HepG2 (cell line): ENCODE measurements at regions not wholly inside any gene's neighbourhood (a gene's known extent, or its start where the extent isn't known, plus 50 kb on each side); places are given as distances from the start of the nearest gene placed in this dataset.

ENCODE experiments used
- ARID4A ChIP-seq: sonication (generic); formaldehyde crosslinking; IDR thresholded peaks from 2 replicates; pipeline ENCODE4 v1.5.0; 2020; ENCODE audit warnings: mild to moderate bottlenecking, missing genetic modification reagents, borderline replicate concordance
- KDM5B ChIP-seq: sonication (generic); formaldehyde crosslinking; IDR thresholded peaks from 2 replicates; pipeline ENCODE4 v1.4.0; 2020; ENCODE audit warnings: missing genetic modification reagents, mild to moderate bottlenecking, borderline replicate concordance
- LCORL ChIP-seq, 2 experiments: fragments of 450-650 bp in 1 of 2; sonication (generic) in 1 of 2; formaldehyde crosslinking in 1 of 2; IDR thresholded peaks; 2 replicates each; pipeline versions ENCODE4 v1.5.0 to v1.6.1; 2017 to 2020; ENCODE audit warnings: antibody characterized with exemption in 1 of 2, missing genetic modification reagents in 1 of 2
- MIER3 ChIP-seq: IDR thresholded peaks from 2 replicates; pipeline ENCODE4 v1.6.1; 2016; ENCODE audit warnings: missing compliant biosample characterization, borderline replicate concordance
- MTA1 ChIP-seq: sonication (generic); formaldehyde crosslinking; IDR thresholded peaks from 2 replicates; pipeline ENCODE4 v1.4.0; 2020; ENCODE audit warnings: missing genetic modification reagents, mild to moderate bottlenecking, borderline replicate concordance
- NRL ChIP-seq: sonication (generic); formaldehyde crosslinking; IDR thresholded peaks from 2 replicates; pipeline ENCODE4 v1.5.0; 2020; ENCODE audit warnings: missing genetic modification reagents, mild to moderate bottlenecking, moderate library complexity, borderline replicate concordance
- SPEN ChIP-seq: sonication (generic); formaldehyde crosslinking; IDR thresholded peaks from 2 replicates; pipeline ENCODE4 v1.5.1; 2020; ENCODE audit warnings: low read depth, mild to moderate bottlenecking, missing genetic modification reagents
- TARDBP ChIP-seq: sonication (generic); formaldehyde crosslinking; IDR thresholded peaks from 2 replicates; pipeline ENCODE4 v1.8.0; 2022; ENCODE audit warnings: mild to moderate bottlenecking, missing genetic modification reagents
- TMF1 ChIP-seq: sonication (generic); formaldehyde crosslinking; IDR thresholded peaks from 2 replicates; pipeline ENCODE4 v1.8.1; 2022; ENCODE audit warnings: low read depth, missing genetic modification reagents
- ZBTB38 ChIP-seq: sonication (generic); formaldehyde crosslinking; IDR thresholded peaks from 2 replicates; pipeline ENCODE4 v1.5.1; 2020; ENCODE audit warnings: mild to moderate bottlenecking, missing genetic modification reagents
- ZBTB7B ChIP-seq: sonication (generic); formaldehyde crosslinking; IDR thresholded peaks from 2 replicates; pipeline ENCODE4 v1.4.0; 2020; ENCODE audit warnings: missing genetic modification reagents
- ZNF205 ChIP-seq: IDR thresholded peaks from 2 replicates; pipeline ENCODE4 v1.6.1; 2018; ENCODE audit warnings: missing biosample characterization, missing genetic modification reagents
- ZNF24 ChIP-seq: fragments of 450-650 bp; IDR thresholded peaks from 2 replicates; pipeline ENCODE4 v1.6.1; 2017; ENCODE audit warnings: antibody characterized with exemption, mild to moderate bottlenecking
- ZNF256 ChIP-seq: sonication (generic); formaldehyde crosslinking; conservative IDR thresholded peaks from 2 replicates; pipeline ENCODE4 v1.4.0; 2020; ENCODE audit warnings: missing genetic modification reagents
- ZNF724P ChIP-seq: sonication (generic); formaldehyde crosslinking; IDR thresholded peaks from 2 replicates; pipeline ENCODE4 v1.8.0; 2022; ENCODE audit warnings: missing genetic modification reagents, borderline replicate concordance
- ZNF878 ChIP-seq: sonication (generic); formaldehyde crosslinking; IDR thresholded peaks from 2 replicates; pipeline ENCODE4 v1.8.1; 2023; ENCODE audit warnings: mild to moderate bottlenecking, missing genetic modification reagents, moderate library complexity
- TF ChIP-seq, protein P1 (sequence below): sonication (generic); formaldehyde crosslinking; IDR thresholded peaks from 2 replicates; pipeline ENCODE4 v1.4.0; 2020; ENCODE audit warnings: missing genetic modification reagents
- TF ChIP-seq, protein P2 (sequence below): sonication (generic); formaldehyde crosslinking; IDR thresholded peaks from 2 replicates; pipeline ENCODE4 v1.5.1; 2020; ENCODE audit warnings: mild to moderate bottlenecking, missing genetic modification reagents, moderate library complexity

DNA sequence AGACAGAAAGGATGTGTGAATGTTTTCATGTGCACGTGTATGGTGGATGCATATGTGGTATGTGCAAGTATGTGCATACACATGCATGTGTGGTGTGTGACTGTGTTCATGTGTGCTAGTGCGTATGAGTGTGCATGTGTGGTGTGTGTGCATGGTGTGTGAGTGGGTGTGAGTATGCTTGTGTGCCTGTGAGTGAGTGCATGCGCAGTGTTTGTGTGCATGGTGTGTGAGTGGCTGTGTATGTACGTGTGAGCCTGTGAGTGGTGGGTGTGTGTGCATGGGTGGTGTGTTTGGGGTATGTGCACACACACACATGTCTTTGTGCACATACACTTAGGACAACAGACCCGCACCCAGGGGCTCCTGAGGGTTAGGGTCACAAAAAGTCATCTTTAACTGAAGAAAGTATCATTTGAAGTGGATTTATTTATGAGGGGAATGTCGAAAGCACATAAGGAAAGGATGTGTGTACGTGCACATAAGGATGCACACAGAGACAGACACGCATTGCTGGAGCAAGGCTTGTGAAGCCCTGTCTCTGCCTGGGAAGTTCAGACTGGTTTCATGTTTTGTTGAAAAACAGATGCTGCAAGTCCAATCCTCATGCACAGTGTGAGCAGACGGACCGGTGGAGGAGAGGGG, 237.0 kb downstream of the SYK start (continued):
- TF ChIP-seq SPEN (CRISPR knock-in tag) (0 out of 2 replicates have a peak, but pooled peaks have one; percentile 12), ARID4A (CRISPR knock-in tag) (0 out of 2 replicates have a peak, but pooled peaks have one; percentile 6), TMF1 (CRISPR knock-in tag) (no peak), ZBTB38 (CRISPR knock-in tag) (peak; percentile 89), NRL (CRISPR knock-in tag) (no peak), ZNF878 (CRISPR knock-in tag) (no peak), ZNF205 (CRISPR knock-in tag) (no peak), MIER3 (CRISPR knock-in tag) (no peak), KDM5B (0 out of 2 replicates have a peak, but pooled peaks have one; percentile 17), ZBTB7B (CRISPR knock-in tag) (no peak), ZNF724P (CRISPR knock-in tag) (0 out of 2 replicates have a peak, but pooled peaks have one; percentile 60), LCORL (IDR thresholded peaks at IDR 0.05) (no peak), LCORL (CRISPR knock-in tag; IDR thresholded peaks at IDR 0.05) (peak; percentile 48; the same call in 1 of the 2 replicates), ZNF256 (CRISPR knock-in tag) (no peak), ZNF24 (no peak), MTA1 (0 out of 2 replicates have a peak, but pooled peaks have one; percentile 10), TARDBP (CRISPR knock-in tag) (peak; percentile 69; the same call in 1 of the 2 replicates)
- TF ChIP-seq, protein P1, sequence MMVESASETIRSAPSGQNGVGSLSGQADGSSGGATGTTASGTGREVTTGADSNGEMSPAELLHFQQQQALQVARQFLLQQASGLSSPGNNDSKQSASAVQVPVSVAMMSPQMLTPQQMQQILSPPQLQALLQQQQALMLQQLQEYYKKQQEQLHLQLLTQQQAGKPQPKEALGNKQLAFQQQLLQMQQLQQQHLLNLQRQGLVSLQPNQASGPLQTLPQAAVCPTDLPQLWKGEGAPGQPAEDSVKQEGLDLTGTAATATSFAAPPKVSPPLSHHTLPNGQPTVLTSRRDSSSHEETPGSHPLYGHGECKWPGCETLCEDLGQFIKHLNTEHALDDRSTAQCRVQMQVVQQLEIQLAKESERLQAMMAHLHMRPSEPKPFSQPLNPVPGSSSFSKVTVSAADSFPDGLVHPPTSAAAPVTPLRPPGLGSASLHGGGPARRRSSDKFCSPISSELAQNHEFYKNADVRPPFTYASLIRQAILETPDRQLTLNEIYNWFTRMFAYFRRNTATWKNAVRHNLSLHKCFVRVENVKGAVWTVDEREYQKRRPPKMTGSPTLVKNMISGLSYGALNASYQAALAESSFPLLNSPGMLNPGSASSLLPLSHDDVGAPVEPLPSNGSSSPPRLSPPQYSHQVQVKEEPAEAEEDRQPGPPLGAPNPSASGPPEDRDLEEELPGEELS: no peak
- TF ChIP-seq, protein P2, sequence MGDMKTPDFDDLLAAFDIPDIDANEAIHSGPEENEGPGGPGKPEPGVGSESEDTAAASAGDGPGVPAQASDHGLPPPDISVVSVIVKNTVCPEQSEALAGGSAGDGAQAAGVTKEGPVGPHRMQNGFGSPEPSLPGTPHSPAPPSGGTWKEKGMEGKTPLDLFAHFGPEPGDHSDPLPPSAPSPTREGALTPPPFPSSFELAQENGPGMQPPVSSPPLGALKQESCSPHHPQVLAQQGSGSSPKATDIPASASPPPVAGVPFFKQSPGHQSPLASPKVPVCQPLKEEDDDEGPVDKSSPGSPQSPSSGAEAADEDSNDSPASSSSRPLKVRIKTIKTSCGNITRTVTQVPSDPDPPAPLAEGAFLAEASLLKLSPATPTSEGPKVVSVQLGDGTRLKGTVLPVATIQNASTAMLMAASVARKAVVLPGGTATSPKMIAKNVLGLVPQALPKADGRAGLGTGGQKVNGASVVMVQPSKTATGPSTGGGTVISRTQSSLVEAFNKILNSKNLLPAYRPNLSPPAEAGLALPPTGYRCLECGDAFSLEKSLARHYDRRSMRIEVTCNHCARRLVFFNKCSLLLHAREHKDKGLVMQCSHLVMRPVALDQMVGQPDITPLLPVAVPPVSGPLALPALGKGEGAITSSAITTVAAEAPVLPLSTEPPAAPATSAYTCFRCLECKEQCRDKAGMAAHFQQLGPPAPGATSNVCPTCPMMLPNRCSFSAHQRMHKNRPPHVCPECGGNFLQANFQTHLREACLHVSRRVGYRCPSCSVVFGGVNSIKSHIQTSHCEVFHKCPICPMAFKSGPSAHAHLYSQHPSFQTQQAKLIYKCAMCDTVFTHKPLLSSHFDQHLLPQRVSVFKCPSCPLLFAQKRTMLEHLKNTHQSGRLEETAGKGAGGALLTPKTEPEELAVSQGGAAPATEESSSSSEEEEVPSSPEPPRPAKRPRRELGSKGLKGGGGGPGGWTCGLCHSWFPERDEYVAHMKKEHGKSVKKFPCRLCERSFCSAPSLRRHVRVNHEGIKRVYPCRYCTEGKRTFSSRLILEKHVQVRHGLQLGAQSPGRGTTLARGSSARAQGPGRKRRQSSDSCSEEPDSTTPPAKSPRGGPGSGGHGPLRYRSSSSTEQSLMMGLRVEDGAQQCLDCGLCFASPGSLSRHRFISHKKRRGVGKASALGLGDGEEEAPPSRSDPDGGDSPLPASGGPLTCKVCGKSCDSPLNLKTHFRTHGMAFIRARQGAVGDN (CRISPR knock-in tag): no peak; the same call in 1 of the 2 replicates
- TF ChIP-seq, all 625 proteins: peak for 27
